ENCODE measurements at regions not wholly inside any gene's neighbourhood (a gene's known extent, or its start where the extent isn't known, plus 50 kb on each side); places are given as distances from the start of the nearest gene placed in this dataset.

DNA sequence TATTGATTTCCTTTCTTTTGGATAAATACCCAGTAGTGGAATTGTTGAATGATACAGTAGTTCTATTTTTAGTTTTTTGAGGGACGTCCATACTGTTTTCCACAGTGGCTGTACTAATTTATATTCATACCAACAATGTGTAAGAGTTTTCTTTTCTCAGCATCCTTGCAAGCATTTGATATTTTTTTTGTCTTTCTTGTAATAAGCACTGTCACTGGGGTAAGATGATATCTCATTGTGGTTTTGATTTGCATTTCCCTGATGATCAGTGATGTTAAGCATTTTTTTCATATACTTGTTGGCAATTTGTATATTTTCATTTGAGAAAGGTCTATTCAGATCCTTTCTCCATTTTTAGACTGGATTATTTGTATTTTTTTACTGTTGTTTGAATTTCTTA, 308.7 kb downstream of the PTEN start (continued):
- TF ChIP-seq SAP30 (IDR thresholded peaks at IDR 0.05; ENCODE audit: insufficient read depth, insufficient replicate concordance, low read length) (no peak), BACH1 (IDR thresholded peaks at IDR 0.05; ENCODE audit: low read length) (no peak), KDM5A (IDR thresholded peaks at IDR 0.05; ENCODE audit: low read length) (no peak), POLR2A (IDR thresholded peaks at IDR 0.05; ENCODE audit: control extremely low read depth in 1 of 2, low read depth in 2 of 2, low read length in 2 of 2) (no peak), FOSL1 (IDR thresholded peaks at IDR 0.05; ENCODE audit: insufficient read depth, low read depth, low read length) (no peak)

All from H1 (cell line).